OCI-LY7 (cell line): ENCODE measurements at regions not wholly inside any gene's neighbourhood (a gene's known extent, or its start where the extent isn't known, plus 50 kb on each side); places are given as distances from the start of the nearest gene placed in this dataset.

Source experiments
- CTCF ChIP-seq: fragments of 200-600 bp; sonication (generic); conservative IDR thresholded peaks from 2 replicates; pipeline ENCODE4 v1.5.1; 2014; ENCODE audit warnings: mild to moderate bottlenecking, antibody characterized with exemption, low read length, moderate library complexity, mixed read lengths
- EZH2phosphoT487 ChIP-seq: fragments of 200-600 bp; sonication (generic); IDR thresholded peaks from 2 replicates; pipeline ENCODE4 v1.6.1; 2018; ENCODE audit warnings: low read depth, borderline replicate concordance, mild to moderate bottlenecking, mixed run types, antibody characterized with exemption, low read length, moderate library complexity, mixed read lengths

- no peak for TF ChIP-seq CTCF
- no peak for TF ChIP-seq EZH2phosphoT487
These were observed 120.3 kb upstream of the RAB6C start for GRCh38 chr2:129859175-129859574.
